Keratinocyte (primary cell): ENCODE measurements at regions not wholly inside any gene's neighbourhood (a gene's known extent, or its start where the extent isn't known, plus 50 kb on each side); places are given as distances from the start of the nearest gene placed in this dataset.

ENCODE experiments used
- DNase-seq: peaks from one replicate; pipeline ENCODE4 v3.0.0-alpha.2; 2011; ENCODE audit warnings: low read depth, missing footprints, low spot score
- FAIRE-seq: peaks from 2 replicates; lab custom pipeline; 2011; peaks lifted over from hg19 to GRCh38; lab: Jason Lieb, UNC
- H2AFZ ChIP-seq: 2 replicates; pipeline ENCODE4 v1.6.0; 2012; ENCODE audit warnings: low read length, control low read depth, inconsistent platforms; ENCODE audit not compliant: control insufficient read depth
- H3K27ac ChIP-seq: 2 replicates; pipeline ENCODE4 v1.5.1; 2011; ENCODE audit warnings: low read length; ENCODE audit not compliant: control insufficient read depth, insufficient read depth
- H3K27me3 ChIP-seq: 3 replicates; pipeline ENCODE4 v1.6.0; 2011; ENCODE audit warnings: low read length; ENCODE audit not compliant: control insufficient read depth, insufficient read depth; ENCODE audit errors: extremely low read depth
- H3K36me3 ChIP-seq, 2 experiments: 2 replicates in 1 of 2; 3 replicates in 1 of 2; pipeline ENCODE4 v1.5.1; 2011; ENCODE audit warnings: low read length in 2 of 2, mild to moderate bottlenecking in 1 of 2; ENCODE audit not compliant: control insufficient read depth in 2 of 2, insufficient read depth in 2 of 2; ENCODE audit errors: extremely low read depth in 1 of 2
- H3K4me1 ChIP-seq: 3 replicates; pipeline ENCODE4 v1.5.1; 2011; ENCODE audit warnings: low read length; ENCODE audit not compliant: control insufficient read depth, insufficient read depth; ENCODE audit errors: extremely low read depth
- H3K4me2 ChIP-seq: 3 replicates; pipeline ENCODE4 v1.6.0; 2011; ENCODE audit warnings: low read depth, low read length; ENCODE audit not compliant: control insufficient read depth, insufficient read depth; ENCODE audit errors: extremely low read depth
- H3K4me3 ChIP-seq, 3 experiments: fragments of 200-600 bp in 1 of 3; sonication (generic) in 1 of 3; 2 replicates in 2 of 3; 3 replicates in 1 of 3; pipeline ENCODE4 v1.5.1; 2011 to 2016; ENCODE audit warnings: low read length in 3 of 3, mild to moderate bottlenecking in 3 of 3, control low read depth in 2 of 3, inconsistent platforms in 1 of 3, low read depth in 1 of 3, mixed read lengths in 1 of 3, mixed run types in 1 of 3, moderate library complexity in 1 of 3; ENCODE audit not compliant: control insufficient read depth in 2 of 3, insufficient read depth in 2 of 3; ENCODE audit errors: extremely low read depth in 1 of 3
- H3K79me2 ChIP-seq: 2 replicates; pipeline ENCODE4 v1.6.0; 2012; ENCODE audit warnings: low read length; ENCODE audit not compliant: control insufficient read depth, insufficient read depth
- H3K9ac ChIP-seq: 3 replicates; pipeline ENCODE4 v1.6.0; 2011; ENCODE audit warnings: low read length; ENCODE audit not compliant: control insufficient read depth, insufficient read depth; ENCODE audit errors: extremely low read depth
- H3K9me1 ChIP-seq: 3 replicates; pipeline ENCODE4 v1.6.0; 2011; ENCODE audit warnings: low read length; ENCODE audit not compliant: control insufficient read depth, insufficient read depth; ENCODE audit errors: extremely low read depth
- H3K9me3 ChIP-seq: 2 replicates; pipeline ENCODE4 v1.5.1; 2012; ENCODE audit warnings: low read depth, low read length; ENCODE audit not compliant: control insufficient read depth
- H4K20me1 ChIP-seq: 3 replicates; pipeline ENCODE4 v1.6.0; 2011; ENCODE audit warnings: low read length; ENCODE audit not compliant: control insufficient read depth, insufficient read depth; ENCODE audit errors: extremely low read depth
- CTCF ChIP-seq, 3 experiments: IDR thresholded peaks in 1 of 3; conservative IDR thresholded peaks in 1 of 3; optimal IDR thresholded peaks in 1 of 3; 2 replicates in 2 of 3; 3 replicates in 1 of 3; pipeline versions ENCODE3 to v1.5.1; 2011; ENCODE audit warnings: low read length in 3 of 3, mild to moderate bottlenecking in 3 of 3, moderate library complexity in 2 of 3, control low read depth in 1 of 3, inconsistent platforms in 1 of 3; ENCODE audit not compliant: insufficient read depth in 2 of 3; ENCODE audit errors: extremely low read depth in 1 of 3
- EZH2 ChIP-seq: IDR thresholded peaks from one replicate; pipeline ENCODE4 v1.6.1; 2012; ENCODE audit warnings: inconsistent platforms, mild to moderate bottlenecking, low read length, moderate library complexity
- dilution Hi-C: fragments of 300-500 bp; cut with MboI; formaldehyde crosslinking; loops from one replicate; pipeline ENCODE4 v1.7.0; 2020; ENCODE audit warnings: low sequenced_read_pairs; ENCODE audit not compliant: extremely low pct_ligation_motif_present

DNA sequence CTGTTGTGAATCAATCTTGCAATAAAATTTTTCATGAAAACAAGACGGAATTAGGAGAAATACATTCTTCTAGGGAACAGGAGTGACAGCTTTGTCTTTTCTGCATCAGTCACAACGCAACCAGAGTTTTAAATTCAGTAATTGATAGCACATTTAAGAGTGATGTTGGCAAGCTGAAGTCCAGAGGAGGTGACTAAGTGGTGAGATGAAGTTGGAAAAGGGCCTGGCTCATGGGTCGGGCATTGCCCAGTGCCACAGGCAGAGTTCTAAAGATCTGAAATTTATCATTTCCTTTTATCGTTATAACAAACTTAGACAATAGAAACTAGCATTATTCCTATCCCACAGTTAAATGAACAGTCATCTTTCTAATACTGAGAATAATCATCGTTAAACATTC, 764.6 kb upstream of the ZEB2 start:
- Histone ChIP-seq H3K4me2 (no peak overlapping the region), H3K4me3 (no peak overlapping the region), H3K9me3 (no peaks in the 10 kb centered on the region), H3K27ac (no peak overlapping the region), H3K4me1 (no peaks in the 10 kb centered on the region), H3K27me3 (no peaks in the 10 kb centered on the region), H4K20me1 (no peaks in the 10 kb centered on the region), H3K9me1 (no peaks in the 10 kb centered on the region), H3K79me2 (no peaks in the 10 kb centered on the region), H3K36me3 (no peaks in the 10 kb centered on the region), H2AFZ (no peak overlapping the region), H3K9ac (no peak overlapping the region)
- TF ChIP-seq EZH2: no peak
- TF ChIP-seq CTCF (optimal IDR thresholded peaks at IDR 0.05 in 1 of 3, IDR thresholded peaks at IDR 0.05 in 1 of 3, conservative IDR thresholded peaks at IDR 0.05 in 1 of 3; ENCODE audit: extremely low read depth in 1 of 3, insufficient read depth in 2 of 3, low read length in 3 of 3): no peak
- dilution Hi-C loops: no loop called here
- no peak for DNase-seq
- FAIRE-seq: no peak

GRCh38 chr2:145283131-145283530, 763.2 kb upstream of the ZEB2 start:
- dilution Hi-C loops: no loop called here

More at GRCh38 chr2:145283131-145283530, 763.2 kb upstream of the ZEB2 start:
- no peak for FAIRE-seq
- Histone ChIP-seq H3K79me2 (no peaks in the 10 kb centered on the region), H2AFZ (no peak overlapping the region), H3K4me2 (no peak overlapping the region), H3K4me3 (no peak overlapping the region), H3K9ac (no peak overlapping the region), H3K27me3 (no peaks in the 10 kb centered on the region), H3K4me1 (no peaks in the 10 kb centered on the region), H4K20me1 (no peaks in the 10 kb centered on the region), H3K36me3 (no peaks in the 10 kb centered on the region), H3K27ac (no peak overlapping the region), H3K9me1 (no peaks in the 10 kb centered on the region), H3K9me3 (no peaks in the 10 kb centered on the region)
- no peak for TF ChIP-seq CTCF (optimal IDR thresholded peaks at IDR 0.05 in 1 of 3, IDR thresholded peaks at IDR 0.05 in 1 of 3, conservative IDR thresholded peaks at IDR 0.05 in 1 of 3; ENCODE audit: extremely low read depth in 1 of 3, insufficient read depth in 2 of 3, low read length in 3 of 3)
- TF ChIP-seq EZH2: no peak
- DNase-seq: no peak
